ENCODE measurements at regions not wholly inside any gene's neighbourhood (a gene's known extent, or its start where the extent isn't known, plus 50 kb on each side); places are given as distances from the start of the nearest gene placed in this dataset.

GRCh38 chrX:40273356-40274050 lies 175.7 kb upstream of the BCOR start:
- FAIRE-seq, result no peak
- H3K27ac ChIP-seq (ENCODE audit: extremely low read length, insufficient read depth, low read length), result no peak overlapping the region
- no peak for DNase-seq (ENCODE audit: low spot score)
- H3K9me3 ChIP-seq (ENCODE audit: low read length), result no peaks in the 10 kb centered on the region
- no peaks in the 10 kb centered on the region for H4K20me1 ChIP-seq (ENCODE audit: insufficient read depth, low read length)
- no TSS peak for BruUV-seq (replicated peaks)
- H3K9ac ChIP-seq (ENCODE audit: insufficient read depth, low read depth, low read length), result no peak overlapping the region
- no peak overlapping the region for H3K4me3 ChIP-seq (replicated peaks in 1 of 3; ENCODE audit: insufficient read depth in 1 of 3, low read depth in 2 of 3, low read length in 3 of 3)
- H2AFZ ChIP-seq (ENCODE audit: low read length), result no peak overlapping the region
- ChIA-PET CTCF (ENCODE audit: low intra/inter-chr PET ratio, low total read pairs) (no interaction called here), POLR2A (no interaction called here)
- H3K4me2 ChIP-seq (ENCODE audit: low read depth, low read length), result no peak overlapping the region
- intact Hi-C loops (cut with micrococcal nuclease; ENCODE audit: unreplicated experiment) (no loop called here), in situ Hi-C loops (cut with HindIII; ENCODE audit: extremely low pct_ligation_motif_present, low pct_unique_long_range_greater_than_20kb) (loop anchor here (25.0 kb wide), 1 partner anchor 336 kb away; no protein-coding TSS in a partner anchor)
- no peak for TF ChIP-seq ZNF264 (CRISPR knock-in tag; IDR thresholded peaks at IDR 0.05)
- no peak for TF ChIP-seq SOX6 (IDR thresholded peaks at IDR 0.05)
- no peak for TF ChIP-seq SOX6 (CRISPR knock-in tag; IDR thresholded peaks at IDR 0.05)
- no peak for TF ChIP-seq ZNF350 (CRISPR knock-in tag; IDR thresholded peaks at IDR 0.05; ENCODE audit: borderline replicate concordance, low read depth)
- TF ChIP-seq ARHGAP35 (CRISPR knock-in tag; IDR thresholded peaks at IDR 0.05; ENCODE audit: borderline replicate concordance), result no peak
- TF ChIP-seq ZNF468 (CRISPR knock-in tag; IDR thresholded peaks at IDR 0.05), result no peak
- TF ChIP-seq FLYWCH1 (CRISPR knock-in tag; IDR thresholded peaks at IDR 0.05), result no peak
- TF ChIP-seq, protein P1, sequence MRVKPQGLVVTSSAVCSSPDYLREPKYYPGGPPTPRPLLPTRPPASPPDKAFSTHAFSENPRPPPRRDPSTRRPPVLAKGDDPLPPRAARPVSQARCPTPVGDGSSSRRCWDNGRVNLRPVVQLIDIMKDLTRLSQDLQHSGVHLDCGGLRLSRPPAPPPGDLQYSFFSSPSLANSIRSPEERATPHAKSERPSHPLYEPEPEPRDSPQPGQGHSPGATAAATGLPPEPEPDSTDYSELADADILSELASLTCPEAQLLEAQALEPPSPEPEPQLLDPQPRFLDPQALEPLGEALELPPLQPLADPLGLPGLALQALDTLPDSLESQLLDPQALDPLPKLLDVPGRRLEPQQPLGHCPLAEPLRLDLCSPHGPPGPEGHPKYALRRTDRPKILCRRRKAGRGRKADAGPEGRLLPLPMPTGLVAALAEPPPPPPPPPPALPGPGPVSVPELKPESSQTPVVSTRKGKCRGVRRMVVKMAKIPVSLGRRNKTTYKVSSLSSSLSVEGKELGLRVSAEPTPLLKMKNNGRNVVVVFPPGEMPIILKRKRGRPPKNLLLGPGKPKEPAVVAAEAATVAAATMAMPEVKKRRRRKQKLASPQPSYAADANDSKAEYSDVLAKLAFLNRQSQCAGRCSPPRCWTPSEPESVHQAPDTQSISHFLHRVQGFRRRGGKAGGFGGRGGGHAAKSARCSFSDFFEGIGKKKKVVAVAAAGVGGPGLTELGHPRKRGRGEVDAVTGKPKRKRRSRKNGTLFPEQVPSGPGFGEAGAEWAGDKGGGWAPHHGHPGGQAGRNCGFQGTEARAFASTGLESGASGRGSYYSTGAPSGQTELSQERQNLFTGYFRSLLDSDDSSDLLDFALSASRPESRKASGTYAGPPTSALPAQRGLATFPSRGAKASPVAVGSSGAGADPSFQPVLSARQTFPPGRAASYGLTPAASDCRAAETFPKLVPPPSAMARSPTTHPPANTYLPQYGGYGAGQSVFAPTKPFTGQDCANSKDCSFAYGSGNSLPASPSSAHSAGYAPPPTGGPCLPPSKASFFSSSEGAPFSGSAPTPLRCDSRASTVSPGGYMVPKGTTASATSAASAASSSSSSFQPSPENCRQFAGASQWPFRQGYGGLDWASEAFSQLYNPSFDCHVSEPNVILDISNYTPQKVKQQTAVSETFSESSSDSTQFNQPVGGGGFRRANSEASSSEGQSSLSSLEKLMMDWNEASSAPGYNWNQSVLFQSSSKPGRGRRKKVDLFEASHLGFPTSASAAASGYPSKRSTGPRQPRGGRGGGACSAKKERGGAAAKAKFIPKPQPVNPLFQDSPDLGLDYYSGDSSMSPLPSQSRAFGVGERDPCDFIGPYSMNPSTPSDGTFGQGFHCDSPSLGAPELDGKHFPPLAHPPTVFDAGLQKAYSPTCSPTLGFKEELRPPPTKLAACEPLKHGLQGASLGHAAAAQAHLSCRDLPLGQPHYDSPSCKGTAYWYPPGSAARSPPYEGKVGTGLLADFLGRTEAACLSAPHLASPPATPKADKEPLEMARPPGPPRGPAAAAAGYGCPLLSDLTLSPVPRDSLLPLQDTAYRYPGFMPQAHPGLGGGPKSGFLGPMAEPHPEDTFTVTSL (CRISPR knock-in tag; IDR thresholded peaks at IDR 0.05; ENCODE audit: borderline replicate concordance), result no peak
- no peaks in the 10 kb centered on the region for H3K4me1 ChIP-seq (ENCODE audit: insufficient read depth, low read length)
- H3K79me2 ChIP-seq (ENCODE audit: insufficient read depth, low read length), result no peaks in the 10 kb centered on the region
- no peaks in the 10 kb centered on the region for H3K27me3 ChIP-seq (ENCODE audit: control insufficient read depth in 1 of 2, insufficient read depth in 2 of 2, low read length in 2 of 2)
- no peak for ATAC-seq
- H3K36me3 ChIP-seq (replicated peaks in 1 of 2; ENCODE audit: control insufficient read depth in 1 of 2, insufficient read depth in 2 of 2, low read length in 2 of 2), result no peaks in the 10 kb centered on the region
- WGBS (ENCODE audit: low lambda C conversion rate), result 31% methylated on average over 6 of the region's 15 CpGs

Measured in HepG2 (cell line).